ENCODE measurements at regions not wholly inside any gene's neighbourhood (a gene's known extent, or its start where the extent isn't known, plus 50 kb on each side); places are given as distances from the start of the nearest gene placed in this dataset.

DNA sequence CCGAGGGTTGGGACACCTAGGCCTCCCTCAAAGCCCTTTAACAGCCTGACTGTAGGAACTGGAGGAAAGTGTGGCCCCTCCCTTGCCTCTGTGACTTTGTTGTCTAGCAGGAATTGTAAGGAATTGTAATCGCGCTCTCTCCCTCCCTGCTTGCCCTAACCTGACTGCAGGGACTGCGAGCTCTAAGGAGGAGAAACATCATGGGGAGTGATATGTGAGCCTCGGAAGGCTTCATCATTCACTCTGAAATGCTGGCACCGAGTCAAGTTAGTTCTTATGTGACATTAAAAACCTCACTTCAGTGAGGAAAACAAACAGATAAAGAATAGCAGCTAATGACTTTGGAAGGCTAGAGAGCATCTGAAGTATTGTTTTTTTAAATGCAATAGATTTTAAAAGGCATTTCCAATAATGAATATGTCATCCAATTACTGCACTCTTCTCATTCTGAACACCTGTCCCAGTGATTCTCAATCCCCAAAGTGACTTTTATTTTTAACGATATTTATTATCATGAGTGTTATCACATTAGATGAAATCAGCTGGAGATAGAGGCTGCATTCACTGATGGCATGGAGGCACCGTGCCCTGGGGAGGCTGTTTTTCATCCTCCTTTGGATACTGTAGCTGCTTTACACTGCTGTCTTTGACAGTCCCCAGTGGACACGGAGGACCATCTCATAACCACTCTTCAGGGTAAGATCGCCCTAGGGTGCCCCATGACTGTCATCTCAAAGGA is 58.5 kb upstream of the NTM start:
- Histone ChIP-seq H3K27me3 (peaks cover 0 to 9% (median 0%) of the 10 kb centered on the region in 4 donors), H3K4me1 (no peaks in the 10 kb centered on the region), H3K4me3 (no peak overlapping the region), H3K9me3 (no peaks in the 10 kb centered on the region), H3K27ac (no peak overlapping the region), H3K36me3 (no peaks in the 10 kb centered on the region)
- TF ChIP-seq, protein P1, sequence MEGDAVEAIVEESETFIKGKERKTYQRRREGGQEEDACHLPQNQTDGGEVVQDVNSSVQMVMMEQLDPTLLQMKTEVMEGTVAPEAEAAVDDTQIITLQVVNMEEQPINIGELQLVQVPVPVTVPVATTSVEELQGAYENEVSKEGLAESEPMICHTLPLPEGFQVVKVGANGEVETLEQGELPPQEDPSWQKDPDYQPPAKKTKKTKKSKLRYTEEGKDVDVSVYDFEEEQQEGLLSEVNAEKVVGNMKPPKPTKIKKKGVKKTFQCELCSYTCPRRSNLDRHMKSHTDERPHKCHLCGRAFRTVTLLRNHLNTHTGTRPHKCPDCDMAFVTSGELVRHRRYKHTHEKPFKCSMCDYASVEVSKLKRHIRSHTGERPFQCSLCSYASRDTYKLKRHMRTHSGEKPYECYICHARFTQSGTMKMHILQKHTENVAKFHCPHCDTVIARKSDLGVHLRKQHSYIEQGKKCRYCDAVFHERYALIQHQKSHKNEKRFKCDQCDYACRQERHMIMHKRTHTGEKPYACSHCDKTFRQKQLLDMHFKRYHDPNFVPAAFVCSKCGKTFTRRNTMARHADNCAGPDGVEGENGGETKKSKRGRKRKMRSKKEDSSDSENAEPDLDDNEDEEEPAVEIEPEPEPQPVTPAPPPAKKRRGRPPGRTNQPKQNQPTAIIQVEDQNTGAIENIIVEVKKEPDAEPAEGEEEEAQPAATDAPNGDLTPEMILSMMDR (IDR thresholded peaks at IDR 0.05): no peak
- no peak for TF ChIP-seq POLR2A (IDR thresholded peaks at IDR 0.05)
- intact Hi-C loops (cut with DNase I): no loop called here
- WGBS, 2 donors: 44 to 59% methylated on average over 6 to 8 of the region's 10 CpGs
- DNase-seq: no peak
